ENCODE measurements at regions not wholly inside any gene's neighbourhood (a gene's known extent, or its start where the extent isn't known, plus 50 kb on each side); places are given as distances from the start of the nearest gene placed in this dataset.
"Not testable (repeated sequence)": the region's sequence is repeated elsewhere in the genome, so short reads cannot be mapped to it uniquely, and the experiment has no call there.

DNA sequence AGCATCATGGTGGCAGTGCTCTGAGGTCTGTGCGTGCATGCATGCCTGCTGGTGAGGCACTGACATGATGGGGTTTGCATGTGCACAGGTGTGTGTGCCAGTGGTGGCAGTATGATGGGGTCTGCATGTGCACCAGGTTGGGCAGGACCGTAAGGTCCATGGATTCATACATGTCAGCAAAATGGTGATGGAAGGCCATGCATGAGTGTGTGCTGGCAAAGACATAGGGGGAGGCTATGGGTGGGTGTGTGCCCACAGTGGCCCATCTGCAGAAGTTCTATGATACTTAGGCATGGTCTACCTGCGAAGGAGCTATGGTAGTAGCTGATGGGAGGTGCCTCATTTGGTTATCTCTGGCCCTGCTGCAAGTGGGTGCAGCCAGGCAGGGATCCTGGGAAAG, 348.0 kb upstream of the TARS1 start:
- H3K4me3 ChIP-seq (ENCODE audit: control insufficient read depth, low read depth, low read length), result no peak overlapping the region
- no peak for TF ChIP-seq CTCF (IDR thresholded peaks at IDR 0.05; ENCODE audit: control insufficient read depth, insufficient read depth, low read depth, low read length, missing control alignments)
- no peak for DNase-seq (ENCODE audit: low read depth)

- no peak for DNase-seq (ENCODE audit: low read depth)
- TF ChIP-seq CTCF (IDR thresholded peaks at IDR 0.05; ENCODE audit: control insufficient read depth, insufficient read depth, low read depth, low read length, missing control alignments), result no peak
- no peak overlapping the region for H3K4me3 ChIP-seq (ENCODE audit: control insufficient read depth, low read depth, low read length)
Observed at GRCh38 chr5:33102551-33102950, 338.2 kb upstream of the TARS1 start.

DNA sequence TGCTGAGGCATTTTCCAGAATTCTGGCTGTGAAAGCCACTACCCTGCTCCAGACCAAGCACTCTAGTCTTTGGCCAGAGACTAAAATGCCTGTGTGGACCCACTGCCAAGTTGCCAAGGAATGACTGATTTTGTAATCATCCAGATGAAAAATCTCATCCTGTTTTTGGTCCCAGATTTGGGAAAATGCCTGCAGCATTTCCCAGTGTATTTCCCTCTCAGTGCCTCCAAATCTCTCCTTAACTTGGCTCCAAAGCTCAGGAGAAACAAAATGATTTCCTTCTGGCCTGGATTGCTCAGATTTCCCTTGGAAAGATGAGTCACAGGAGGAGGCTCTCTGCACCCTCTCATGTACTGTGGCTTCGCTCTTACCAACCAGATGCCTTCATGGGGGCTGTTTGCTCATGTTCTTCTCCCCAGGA, 335.2 kb upstream of the TARS1 start:
- DNase-seq (ENCODE audit: low read depth), result no peak
- no peak for TF ChIP-seq CTCF (IDR thresholded peaks at IDR 0.05; ENCODE audit: control insufficient read depth, insufficient read depth, low read depth, low read length, missing control alignments)
- H3K4me3 ChIP-seq (ENCODE audit: control insufficient read depth, low read depth, low read length), result no peak overlapping the region

GRCh38 chr5:33110496-33110895, 330.3 kb upstream of the TARS1 start:
- DNase-seq (ENCODE audit: low read depth); H3K4me3 ChIP-seq (ENCODE audit: control insufficient read depth, low read depth, low read length): not testable (repeated sequence)

GRCh38 chr5:33114361-33114760, 326.4 kb upstream of the TARS1 start:
- no peak overlapping the region for H3K4me3 ChIP-seq (ENCODE audit: control insufficient read depth, low read depth, low read length)
- TF ChIP-seq CTCF (IDR thresholded peaks at IDR 0.05; ENCODE audit: control insufficient read depth, insufficient read depth, low read depth, low read length, missing control alignments), result no peak
- DNase-seq (ENCODE audit: low read depth), result no peak

DNA sequence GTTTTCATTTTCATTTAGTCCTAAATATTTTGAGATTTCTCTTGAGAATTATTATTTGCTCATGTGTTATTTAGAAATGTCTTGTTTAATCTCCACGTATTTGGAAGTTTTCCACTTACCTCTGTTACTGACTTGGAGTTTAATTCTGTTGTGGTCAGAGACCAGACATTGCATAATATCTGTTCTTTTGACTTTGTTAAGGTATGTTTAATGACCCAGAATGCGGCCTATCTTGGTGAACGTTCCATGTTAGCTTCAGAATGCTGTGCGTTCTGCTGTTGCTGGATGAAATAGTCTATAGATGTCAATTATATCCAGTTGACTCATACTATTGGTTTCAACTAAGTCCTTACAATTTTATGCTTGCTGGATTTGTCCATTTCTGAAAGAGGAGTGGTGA, 325.3 kb upstream of the TARS1 start:
- no peak overlapping the region for H3K4me3 ChIP-seq (ENCODE audit: control insufficient read depth, low read depth, low read length)
- no peak for DNase-seq (ENCODE audit: low read depth)
- TF ChIP-seq CTCF (IDR thresholded peaks at IDR 0.05; ENCODE audit: control insufficient read depth, insufficient read depth, low read depth, low read length, missing control alignments), result no peak

- DNase-seq (ENCODE audit: low read depth), result no peak
- H3K4me3 ChIP-seq (ENCODE audit: control insufficient read depth, low read depth, low read length), result no peak overlapping the region
- no peak for TF ChIP-seq CTCF (IDR thresholded peaks at IDR 0.05; ENCODE audit: control insufficient read depth, insufficient read depth, low read depth, low read length, missing control alignments)
Observed at GRCh38 chr5:33118761-33119415, 321.9 kb upstream of the TARS1 start.
